ENCODE measurements at regions not wholly inside any gene's neighbourhood (a gene's known extent, or its start where the extent isn't known, plus 50 kb on each side); places are given as distances from the start of the nearest gene placed in this dataset.

DNA sequence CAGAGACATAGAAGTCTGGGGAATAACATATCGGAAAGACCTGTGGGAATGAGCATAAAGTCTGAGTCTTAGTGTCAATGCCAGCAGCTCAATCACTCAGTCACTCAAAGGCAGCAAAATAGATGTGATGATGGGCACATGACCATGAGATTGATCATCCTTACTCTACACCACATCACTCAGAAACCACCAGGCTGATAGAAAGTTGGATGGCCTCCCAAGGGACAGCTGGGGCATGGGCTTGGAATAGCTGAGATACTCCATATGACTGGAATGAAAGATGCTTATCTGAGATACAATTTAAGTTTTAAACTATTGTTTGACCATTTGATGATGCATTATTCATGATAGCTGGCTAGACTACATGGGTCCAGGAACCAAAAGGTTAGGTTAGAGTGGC lies 80.9 kb upstream of the F13A1 start:
- H4K20me1 ChIP-seq (ENCODE audit: control insufficient read depth, insufficient read depth, low read length, poor library complexity, severe bottlenecking) = no peaks in the 10 kb centered on the region
- H3K4me1 Mint-ChIP-seq = peaks cover 4% of the 10 kb centered on the region
- no peaks in the 10 kb centered on the region for H3K9me3 ChIP-seq (ENCODE audit: control extremely low read depth in 1 of 3, control insufficient read depth in 2 of 3, insufficient read depth in 1 of 3, low read length in 2 of 3)
- H3K4me3 ChIP-seq (ENCODE audit: control extremely low read depth in 1 of 5, extremely low read depth in 1 of 5, insufficient read depth in 1 of 5, low read depth in 2 of 5, low read length in 4 of 5) = no peak overlapping the region
- no peak overlapping the region for H2AFZ ChIP-seq (ENCODE audit: insufficient read depth, low read depth, low read length, poor library complexity, severe bottlenecking)
- TF ChIP-seq EZH2 (IDR thresholded peaks at IDR 0.05; ENCODE audit: borderline replicate concordance, insufficient read depth, low read depth, low read length, poor library complexity, severe bottlenecking) = no peak
- TF ChIP-seq CTCF (IDR thresholded peaks at IDR 0.05) = no peak
- no peak for ATAC-seq (ENCODE audit: low read depth)
- H3K9ac ChIP-seq (ENCODE audit: low read length) = no peak overlapping the region
- POLR2A ChIA-PET = interaction anchor here (1.2 kb wide), 1 partner anchor 11 kb away, joined by 3 read pairs; no protein-coding TSS in a partner anchor
- H3K9me3 Mint-ChIP-seq (ENCODE audit: insufficient read depth) = no peaks in the 10 kb centered on the region
- H3K27me3 ChIP-seq (replicated peaks in 1 of 4; ENCODE audit: control extremely low read depth in 1 of 4, control insufficient read depth in 3 of 4, insufficient read depth in 4 of 4, low read length in 3 of 4) = peaks cover 0 to 26% (median 23%) of the 10 kb centered on the region in 4 experiments
- H3K4me2 ChIP-seq (replicated peaks; ENCODE audit: low read depth, low read length, poor library complexity, severe bottlenecking) = no peak overlapping the region
- H3K27ac ChIP-seq (ENCODE audit: low read length in 2 of 2) = no peak overlapping the region
- no peaks in the 10 kb centered on the region for H3K79me2 ChIP-seq (ENCODE audit: control insufficient read depth, insufficient read depth, low read length)
- H3K4me1 ChIP-seq (ENCODE audit: control insufficient read depth in 2 of 2, insufficient read depth in 2 of 2, low read length in 2 of 2) = peaks cover 5 to 8% of the 10 kb centered on the region in 2 donors
- peaks cover 32% of the 10 kb centered on the region for H3K27me3 Mint-ChIP-seq
- WGBS (ENCODE audit: insufficient coverage) = no CpG with 5 or more reads among the region's 1 CpG
- H3K36me3 ChIP-seq (replicated peaks in 1 of 2; ENCODE audit: control extremely low read depth in 1 of 2, control insufficient read depth in 1 of 2, extremely low read depth in 1 of 2, insufficient read depth in 2 of 2, low read length in 1 of 2) = no peaks in the 10 kb centered on the region
- no peak overlapping the region for H3K27ac Mint-ChIP-seq
- no peak overlapping the region for H3K4me3 Mint-ChIP-seq
- intact Hi-C loops (cut with micrococcal nuclease) = no loop called here
- DNase-seq = no peak
- CTCF ChIA-PET = interaction anchor here (1.0 kb wide), 1 partner anchor 10 kb away, joined by 3 read pairs; no protein-coding TSS in a partner anchor

- peaks cover 0 to 26% (median 22%) of the 10 kb centered on the region in 4 experiments for H3K27me3 ChIP-seq (replicated peaks in 1 of 4; ENCODE audit: control extremely low read depth in 1 of 4, control insufficient read depth in 3 of 4, insufficient read depth in 4 of 4, low read length in 3 of 4)
- ChIA-PET CTCF (interaction anchor here (1.0 kb wide), 1 partner anchor 10 kb away, joined by 3 read pairs; no protein-coding TSS in a partner anchor), POLR2A (no interaction called here)
- H3K27me3 Mint-ChIP-seq = peaks cover 31% of the 10 kb centered on the region
- WGBS (ENCODE audit: insufficient coverage) = 100% methylated on average over 2 of the region's 2 CpGs
- no peak overlapping the region for H3K4me2 ChIP-seq (replicated peaks; ENCODE audit: low read depth, low read length, poor library complexity, severe bottlenecking)
- no peak overlapping the region for H3K27ac ChIP-seq (ENCODE audit: low read length in 2 of 2)
- H3K79me2 ChIP-seq (ENCODE audit: control insufficient read depth, insufficient read depth, low read length) = no peaks in the 10 kb centered on the region
- H3K9me3 Mint-ChIP-seq (ENCODE audit: insufficient read depth) = no peaks in the 10 kb centered on the region
- H3K27ac Mint-ChIP-seq = no peak overlapping the region
- H3K36me3 ChIP-seq (replicated peaks in 1 of 2; ENCODE audit: control extremely low read depth in 1 of 2, control insufficient read depth in 1 of 2, extremely low read depth in 1 of 2, insufficient read depth in 2 of 2, low read length in 1 of 2) = no peaks in the 10 kb centered on the region
- peaks cover 11 to 14% of the 10 kb centered on the region in 2 donors for H3K4me1 ChIP-seq (ENCODE audit: control insufficient read depth in 2 of 2, insufficient read depth in 2 of 2, low read length in 2 of 2)
- H2AFZ ChIP-seq (ENCODE audit: insufficient read depth, low read depth, low read length, poor library complexity, severe bottlenecking) = no peak overlapping the region
- no peak for TF ChIP-seq CTCF (IDR thresholded peaks at IDR 0.05)
- no peak for TF ChIP-seq EZH2 (IDR thresholded peaks at IDR 0.05; ENCODE audit: borderline replicate concordance, insufficient read depth, low read depth, low read length, poor library complexity, severe bottlenecking)
- H3K4me3 ChIP-seq (ENCODE audit: control extremely low read depth in 1 of 5, extremely low read depth in 1 of 5, insufficient read depth in 1 of 5, low read depth in 2 of 5, low read length in 4 of 5) = no peak overlapping the region
- peaks cover 2% of the 10 kb centered on the region for H3K4me1 Mint-ChIP-seq
- H3K9ac ChIP-seq (ENCODE audit: low read length) = no peak overlapping the region
- ATAC-seq (ENCODE audit: low read depth) (no peak), DNase-seq (no peak)
- no peaks in the 10 kb centered on the region for H4K20me1 ChIP-seq (ENCODE audit: control insufficient read depth, insufficient read depth, low read length, poor library complexity, severe bottlenecking)
- H3K4me3 Mint-ChIP-seq = no peak overlapping the region
- intact Hi-C loops (cut with micrococcal nuclease) = no loop called here
- no peaks in the 10 kb centered on the region for H3K9me3 ChIP-seq (ENCODE audit: control extremely low read depth in 1 of 3, control insufficient read depth in 2 of 3, insufficient read depth in 1 of 3, low read length in 2 of 3)
Measured at GRCh38 chr6:6402006-6402405, 81.5 kb upstream of the F13A1 start.
